HG03432 (cell line): ENCODE measurements at regions not wholly inside any gene's neighbourhood (a gene's known extent, or its start where the extent isn't known, plus 50 kb on each side); places are given as distances from the start of the nearest gene placed in this dataset.
"Not testable (repeated sequence)": the region's sequence is repeated elsewhere in the genome, so short reads cannot be mapped to it uniquely, and the experiment has no call there.

Experiments used
- ATAC-seq: cut with Tn5 transposase; IDR thresholded peaks from one replicate; pipeline ENCODE4 v1.9.1; 2021; ENCODE audit warnings: mild to moderate bottlenecking, moderate library complexity; ENCODE audit not compliant: unreplicated experiment

- ATAC-seq: not testable (repeated sequence)
Observed at GRCh38 chr20:47847220-47847619, 61.9 kb upstream of the SULF2 start.

DNA sequence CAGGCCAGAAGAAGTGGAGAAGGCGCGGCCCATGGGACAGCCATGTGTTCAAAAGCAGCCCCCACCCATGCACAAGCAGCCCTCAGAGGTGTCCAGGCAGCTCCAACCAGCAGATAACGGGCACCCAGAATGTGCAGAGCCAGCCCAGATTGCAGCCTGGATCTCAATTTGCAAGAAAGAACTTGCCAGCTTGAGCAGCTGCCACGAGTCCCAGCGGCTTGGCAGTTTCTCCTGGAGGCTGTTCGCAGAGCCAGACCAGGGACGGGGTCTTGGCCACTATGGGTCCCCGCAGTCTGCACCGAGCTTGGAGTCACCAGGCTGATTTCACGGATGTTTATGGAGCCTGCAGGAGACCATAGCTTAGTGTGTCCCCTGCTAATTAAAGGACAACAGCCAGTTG is 61.4 kb upstream of the SULF2 start:
- not testable (repeated sequence) for ATAC-seq

DNA sequence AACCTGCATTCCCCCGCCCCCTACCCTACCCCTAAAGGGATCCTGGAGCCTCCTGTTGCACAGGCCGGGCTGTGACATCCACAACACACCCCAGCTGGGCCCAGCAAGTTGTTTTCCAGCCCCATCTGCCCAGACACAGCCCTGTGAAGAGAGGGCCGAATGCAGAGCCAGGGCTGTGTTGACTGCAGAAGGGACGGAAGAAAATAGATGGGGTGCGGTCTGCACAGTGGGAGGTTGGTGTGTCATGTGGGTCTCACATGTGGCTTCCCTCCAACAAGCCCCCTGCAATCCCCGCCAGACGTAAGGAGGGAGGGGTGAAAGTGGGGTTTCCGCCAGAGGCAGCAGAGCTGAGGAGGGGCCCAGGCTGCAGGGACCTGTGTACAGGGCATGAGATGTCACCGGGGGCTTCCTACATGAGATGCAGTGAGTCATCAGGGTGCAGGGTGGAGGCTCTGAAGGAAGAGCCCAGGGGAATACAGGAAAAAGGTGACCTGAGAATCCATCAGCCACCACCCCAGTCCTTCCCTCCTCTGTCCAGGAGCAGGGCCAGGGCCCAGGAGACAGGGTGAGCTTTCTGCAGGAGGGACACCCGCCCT is 60.2 kb upstream of the SULF2 start:
- not testable (repeated sequence) for ATAC-seq

- ATAC-seq: not testable (repeated sequence)
Observed at GRCh38 chr20:47844568-47844906, 59.3 kb upstream of the SULF2 start.

- no peak for ATAC-seq
Observed at GRCh38 chr20:47843886-47844567, 58.7 kb upstream of the SULF2 start.

DNA sequence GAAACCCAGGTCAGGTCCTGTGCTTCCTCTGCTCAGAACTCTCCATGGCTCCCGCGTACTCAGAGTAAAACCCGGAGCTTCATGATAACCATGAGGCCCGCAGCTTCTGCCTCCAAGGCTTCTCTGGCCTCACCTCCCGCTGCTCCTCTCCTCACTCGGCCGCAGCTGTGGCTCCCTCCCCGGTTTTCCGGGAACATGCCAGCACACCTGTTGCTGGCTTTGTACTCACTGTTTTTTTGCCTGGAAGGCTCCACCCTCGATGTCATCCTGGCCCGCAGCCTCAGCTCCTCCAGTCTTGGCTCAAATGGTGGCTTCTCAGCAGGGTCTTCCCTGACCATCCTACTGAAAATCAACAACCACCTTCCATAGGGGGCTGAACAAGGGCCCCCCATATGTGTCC is 57.7 kb upstream of the SULF2 start:
- ATAC-seq: not testable (repeated sequence)

- not testable (repeated sequence) for ATAC-seq
Observed at GRCh38 chr20:47842004-47842403, 56.7 kb upstream of the SULF2 start.

- ATAC-seq: not testable (repeated sequence)
Observed at GRCh38 chr20:47836256-47836817, 51.1 kb upstream of the SULF2 start.
